ENCODE measurements at regions not wholly inside any gene's neighbourhood (a gene's known extent, or its start where the extent isn't known, plus 50 kb on each side); places are given as distances from the start of the nearest gene placed in this dataset.

GRCh38 chr17:72430611-72431432, 310.0 kb downstream of the SOX9 start:
- no peak for DNase-seq

- no peak for DNase-seq
Measured at GRCh38 chr17:72432143-72432621, 311.4 kb downstream of the SOX9 start.

DNA sequence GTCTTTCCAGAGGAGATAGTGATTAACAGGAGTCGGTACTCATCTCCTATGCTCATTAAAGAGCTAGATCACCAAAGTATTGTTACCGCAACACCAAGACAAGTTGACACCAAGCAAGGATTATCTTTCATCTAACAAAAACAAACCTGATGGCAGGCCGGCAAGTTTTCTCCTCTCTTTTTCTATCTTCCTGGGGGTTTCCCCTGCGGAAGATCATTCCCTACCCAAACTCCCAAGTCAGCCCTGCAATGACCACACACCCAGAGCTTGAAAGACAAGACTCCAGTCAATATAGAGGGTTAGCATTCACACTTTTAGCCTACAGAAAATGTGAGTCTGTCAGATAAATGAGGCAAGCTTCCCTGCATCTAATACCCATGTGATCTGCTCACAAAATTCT, 312.1 kb downstream of the SOX9 start:
- DNase-seq: no peak

DNA sequence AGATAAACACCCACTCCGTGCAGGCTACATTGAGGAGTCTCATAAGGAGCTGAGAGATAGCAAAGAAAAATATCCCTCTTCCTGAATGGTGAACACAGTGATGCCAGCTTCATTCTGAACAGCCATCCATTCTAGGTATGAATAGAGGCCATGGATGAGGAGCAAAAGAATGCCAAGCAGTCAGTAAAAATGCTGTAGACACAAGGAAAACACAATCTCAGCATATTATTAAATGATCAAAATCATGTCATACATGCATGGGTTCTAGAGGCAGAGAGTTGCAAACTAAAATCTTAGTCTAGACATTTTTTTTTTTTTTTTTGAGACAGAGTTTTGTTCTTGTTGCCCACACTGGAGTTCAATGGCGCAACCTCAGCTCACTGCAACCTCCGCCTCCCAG, 313.0 kb downstream of the SOX9 start:
- no peak for DNase-seq

DNA sequence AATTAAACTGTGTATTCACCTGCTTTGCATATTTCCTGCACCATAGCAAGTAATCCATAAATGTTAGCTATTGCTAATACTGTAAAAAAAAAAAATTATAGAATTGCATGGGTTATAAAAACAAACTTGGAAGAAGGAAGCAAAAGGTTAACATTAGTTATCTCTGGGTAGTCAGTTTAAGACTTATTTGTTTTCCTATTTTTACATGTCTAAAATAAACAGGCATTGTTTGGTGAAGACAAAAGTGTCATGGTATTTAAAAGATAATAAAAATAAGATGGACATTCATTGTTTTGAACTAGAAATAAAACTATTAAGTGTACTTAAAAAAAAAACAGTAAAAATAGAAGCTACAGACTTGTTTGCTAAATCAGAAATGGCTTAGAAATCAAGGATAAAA, 313.8 kb downstream of the SOX9 start:
- DNase-seq: no peak

DNA sequence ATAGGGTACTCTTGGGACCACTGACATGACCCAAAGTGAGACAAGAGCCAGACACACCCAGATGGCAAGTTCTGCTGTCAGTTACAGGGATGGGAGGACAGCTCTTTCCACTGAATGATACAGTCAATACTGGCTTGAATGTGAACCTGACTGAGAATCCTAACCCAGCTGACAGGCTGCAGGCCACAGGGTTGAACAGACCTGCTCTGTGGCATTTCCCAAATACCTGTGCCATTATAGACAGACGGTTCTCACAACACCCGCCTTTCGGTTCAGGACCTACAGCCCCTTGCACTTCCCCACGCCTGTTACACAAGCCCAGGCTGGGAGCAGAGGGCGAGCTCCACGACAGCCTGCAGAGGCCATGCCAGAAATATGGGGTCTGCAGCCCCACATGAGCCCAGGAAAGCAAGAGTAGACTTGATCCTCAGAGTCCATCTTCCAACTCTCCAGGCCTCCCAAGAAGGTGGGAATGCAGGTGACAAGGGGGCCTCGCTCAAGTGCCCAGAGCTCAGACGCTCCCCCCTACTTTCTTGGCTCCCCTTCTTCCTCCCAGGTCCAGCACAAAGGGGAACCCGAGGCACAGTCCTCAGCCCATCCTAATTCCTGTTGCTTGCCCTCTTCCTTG, 314.3 kb downstream of the SOX9 start:
- DNase-seq: no peak

DNA sequence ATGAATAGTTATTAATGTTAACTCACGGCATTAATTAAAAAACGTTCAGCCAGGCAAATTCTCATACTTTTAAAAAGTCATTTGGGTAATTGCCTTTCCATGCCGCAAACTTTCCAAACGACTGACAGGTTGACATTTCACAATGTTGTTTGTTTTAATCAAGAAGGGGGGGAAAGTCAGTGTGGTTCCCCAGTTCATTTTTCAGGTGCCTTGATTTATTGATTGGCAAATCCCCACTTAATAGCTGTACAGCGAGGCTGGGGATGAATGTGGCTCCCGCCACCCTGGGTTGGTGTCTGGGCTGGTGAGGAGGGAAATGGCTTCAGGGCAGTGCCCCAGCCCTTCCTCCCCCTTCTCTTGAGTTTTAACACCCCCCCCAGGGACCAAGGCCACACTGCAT, 318.0 kb downstream of the SOX9 start:
- no peak for DNase-seq

- no peak for DNase-seq
Measured at GRCh38 chr17:72439893-72440502, 319.2 kb downstream of the SOX9 start.

DNA sequence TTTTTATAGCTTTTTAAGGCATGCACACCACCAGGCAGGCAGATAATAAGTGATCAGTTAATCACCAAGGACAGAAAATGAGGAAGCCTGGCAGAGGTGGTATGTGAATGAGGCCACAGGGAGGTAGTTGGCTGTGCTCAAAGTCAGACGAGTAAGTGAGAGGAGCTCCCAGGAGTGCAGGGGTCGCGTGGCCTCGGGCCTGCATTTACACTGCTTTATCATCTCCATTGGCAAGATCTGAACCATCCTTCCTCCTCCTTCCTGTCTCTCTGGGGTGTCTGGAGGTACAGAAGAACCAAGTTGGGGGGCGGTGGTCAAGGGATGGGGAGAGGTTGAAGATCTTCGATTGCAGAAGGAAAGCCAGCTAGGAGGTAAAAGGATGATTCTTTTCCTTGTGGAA, 320.1 kb downstream of the SOX9 start:
- DNase-seq: no peak

DNA sequence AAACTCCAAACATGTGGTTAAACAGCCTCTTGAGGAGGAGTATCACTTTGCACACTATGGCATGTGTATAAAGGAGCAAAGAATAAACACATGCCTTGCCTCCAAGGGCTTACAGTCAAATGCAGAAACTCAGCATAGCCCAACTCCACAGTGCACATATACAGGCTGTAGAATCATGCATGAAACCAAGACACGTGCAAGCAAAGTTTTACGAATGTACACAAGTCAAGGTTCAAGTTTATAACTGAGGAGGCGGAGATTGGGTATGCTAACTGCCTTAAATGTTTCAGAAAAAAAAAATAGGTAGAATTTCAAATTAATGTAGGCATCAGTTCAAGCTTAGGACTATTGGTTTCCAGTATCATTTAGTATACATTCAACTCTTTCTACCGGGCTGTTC, 321.1 kb downstream of the SOX9 start:
- no peak for DNase-seq

DNA sequence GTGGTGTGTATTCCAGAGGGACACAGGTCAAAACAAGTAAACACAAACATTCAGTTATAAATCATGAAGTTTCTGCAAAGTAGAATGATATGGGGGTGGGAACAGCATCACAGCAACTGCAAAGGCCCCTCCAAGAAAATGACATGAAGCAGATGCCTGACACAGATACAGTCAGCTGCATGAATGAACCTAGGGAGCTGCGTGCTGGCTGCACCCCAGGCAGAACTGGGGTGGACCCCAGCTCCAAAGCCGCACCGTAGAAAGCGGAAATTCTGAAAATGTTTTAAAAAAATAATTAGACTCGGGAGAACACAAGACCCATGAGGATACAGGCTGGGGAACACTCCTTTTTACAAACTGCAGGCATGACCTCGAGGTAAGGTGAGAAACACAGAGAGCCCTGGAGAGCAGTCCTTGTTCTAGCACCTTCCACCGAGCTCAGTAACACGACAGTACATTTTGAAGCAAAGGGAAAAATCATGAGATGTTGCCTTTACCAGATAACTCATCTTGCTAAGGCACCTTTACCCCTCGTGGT, 323.8 kb downstream of the SOX9 start:
- DNase-seq: no peak

DNA sequence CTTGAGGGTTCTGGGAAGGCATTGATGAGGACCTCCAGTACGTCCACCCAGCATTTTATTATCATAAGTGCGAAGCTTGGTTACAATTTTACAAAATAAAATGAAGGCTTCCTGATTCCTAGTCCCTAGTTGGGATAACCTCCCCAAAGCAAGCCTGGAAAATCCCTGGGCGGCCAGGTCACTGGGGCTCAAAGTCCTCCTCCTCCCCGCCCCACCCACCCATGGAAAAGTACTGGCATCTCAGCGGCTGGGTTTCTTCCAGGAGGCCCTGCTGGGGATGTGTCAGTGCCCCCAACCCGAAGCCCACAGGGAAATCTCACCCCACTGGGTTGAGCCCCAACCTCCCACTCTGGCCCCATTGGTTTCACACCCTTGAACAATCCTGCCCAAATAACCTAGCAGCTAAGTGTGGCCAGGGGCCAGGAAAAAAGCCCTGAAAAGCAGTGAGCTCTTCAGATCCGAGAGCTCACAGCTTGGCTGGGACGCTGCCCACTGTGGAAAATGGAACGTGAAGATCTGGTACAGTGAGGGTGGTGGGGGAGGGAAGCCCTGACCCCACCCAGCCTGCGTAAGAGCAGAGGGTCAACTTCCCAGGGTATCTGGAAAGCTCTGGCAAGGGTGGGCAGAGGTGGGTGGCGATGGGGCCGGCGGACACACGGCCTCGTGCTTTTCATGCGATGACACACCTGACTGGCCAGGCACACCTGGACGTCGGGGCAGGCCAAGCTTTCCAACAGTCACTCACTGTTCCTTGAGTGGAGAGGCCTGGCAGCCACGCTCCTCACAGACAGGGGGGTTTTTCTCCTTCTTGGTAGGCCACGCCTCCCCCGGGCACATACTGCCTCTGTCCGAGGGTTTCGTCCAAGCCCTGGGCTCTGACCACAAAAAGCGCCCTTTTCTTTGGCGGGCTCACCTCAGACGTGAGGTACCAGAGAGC, 324.5 kb downstream of the SOX9 start:
- DNase-seq: no peak

DNA sequence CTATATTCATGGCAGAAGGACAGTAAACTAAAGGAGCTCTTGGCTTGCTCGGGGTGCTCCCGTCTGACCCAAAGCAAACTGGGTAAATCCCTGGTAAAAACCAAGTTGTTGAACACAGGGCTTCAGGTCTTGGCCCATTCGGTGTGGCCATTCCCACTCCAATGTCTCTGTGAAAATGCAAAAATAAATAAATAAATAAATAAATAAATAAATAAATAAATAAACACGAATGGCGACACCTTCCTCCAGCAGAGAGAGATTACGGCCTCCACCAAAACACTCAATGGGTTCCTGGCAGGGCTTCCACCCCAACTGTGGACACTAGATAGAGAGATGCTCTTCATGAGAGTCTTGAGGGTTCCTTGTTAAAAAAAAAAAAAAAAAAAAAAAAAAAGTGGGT, 325.3 kb downstream of the SOX9 start:
- DNase-seq: no peak

GRCh38 chr17:72446525-72447250, 325.9 kb downstream of the SOX9 start:
- no peak for DNase-seq

DNA sequence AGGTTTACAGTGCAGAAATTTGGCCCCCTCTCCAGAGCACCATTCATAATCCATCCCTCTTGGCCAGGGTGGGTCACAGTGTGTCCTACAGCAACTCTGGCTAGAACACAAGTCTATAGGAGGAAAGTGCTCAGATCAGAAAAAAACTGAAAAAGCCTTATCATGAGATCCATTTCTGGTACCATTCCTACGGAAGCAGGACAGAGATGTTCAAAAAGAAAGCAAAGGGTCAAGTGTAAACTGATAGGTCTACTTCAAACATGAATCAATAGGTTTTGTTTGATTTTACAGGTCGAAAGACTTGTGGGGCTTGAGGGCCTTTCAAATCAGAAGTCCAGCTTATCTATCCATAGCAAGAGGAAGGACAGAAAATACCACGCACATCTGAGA, 326.4 kb downstream of the SOX9 start:
- no peak for DNase-seq

DNA sequence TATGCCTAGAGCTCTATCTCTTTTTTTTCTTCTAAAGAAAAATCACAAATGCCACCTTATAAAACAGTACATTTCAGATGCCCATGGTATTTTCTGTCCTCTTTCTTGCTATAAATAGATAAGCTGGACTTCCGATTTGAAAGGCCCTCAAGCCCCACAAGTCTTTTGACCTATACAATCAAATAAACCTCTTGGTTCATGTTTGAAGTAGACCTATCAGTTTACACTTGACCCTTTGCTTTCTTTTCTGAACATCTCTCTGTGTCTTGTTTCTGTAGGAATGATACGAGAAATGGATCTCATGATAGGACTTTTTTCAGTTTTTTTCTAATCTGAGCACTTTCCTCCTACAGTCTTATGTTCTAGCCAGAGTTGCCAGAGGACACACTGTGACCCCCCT, 327.2 kb downstream of the SOX9 start:
- no peak for DNase-seq

DNA sequence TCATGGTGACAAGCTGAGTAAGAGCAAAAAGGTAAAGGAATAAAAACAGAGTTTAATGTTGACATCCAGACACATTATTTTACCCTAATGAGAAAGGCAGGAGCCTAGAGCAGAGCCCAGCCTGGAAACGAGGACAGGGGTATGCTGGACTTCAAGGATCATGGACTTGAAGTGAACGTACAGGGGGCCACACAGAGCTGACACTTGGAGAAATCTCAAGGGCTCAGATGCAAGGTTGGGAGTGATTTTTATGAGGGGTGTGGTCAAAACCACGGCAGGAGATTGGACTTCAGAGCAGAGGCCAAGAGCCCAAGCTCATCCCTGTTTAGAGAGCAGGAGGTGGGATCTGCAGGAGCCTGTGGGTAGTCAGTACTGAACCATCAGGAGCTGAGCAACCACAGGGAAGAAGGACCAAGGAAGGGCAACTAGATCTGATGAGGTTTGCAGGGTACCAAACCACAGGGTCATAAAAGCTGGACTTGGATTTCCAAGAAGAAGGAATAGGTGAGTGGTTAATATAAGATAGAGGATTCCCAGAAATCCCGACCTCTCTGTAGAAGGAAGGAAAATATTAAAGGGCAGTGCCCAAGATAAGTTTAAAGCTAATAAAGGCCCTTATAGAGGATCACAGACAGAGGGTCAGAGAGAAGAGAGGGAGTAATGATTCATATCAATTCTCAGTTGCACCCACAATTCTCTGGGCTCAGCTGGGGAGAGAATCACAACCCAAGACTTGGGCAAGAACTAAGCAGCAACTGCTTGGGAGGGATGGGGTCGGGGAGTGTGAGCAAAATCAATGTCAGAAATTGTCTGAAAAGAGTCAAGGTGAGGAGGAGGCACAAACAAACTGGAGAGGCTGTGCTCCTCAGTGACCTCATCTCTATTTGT, 331.7 kb downstream of the SOX9 start:
- DNase-seq: no peak

DNA sequence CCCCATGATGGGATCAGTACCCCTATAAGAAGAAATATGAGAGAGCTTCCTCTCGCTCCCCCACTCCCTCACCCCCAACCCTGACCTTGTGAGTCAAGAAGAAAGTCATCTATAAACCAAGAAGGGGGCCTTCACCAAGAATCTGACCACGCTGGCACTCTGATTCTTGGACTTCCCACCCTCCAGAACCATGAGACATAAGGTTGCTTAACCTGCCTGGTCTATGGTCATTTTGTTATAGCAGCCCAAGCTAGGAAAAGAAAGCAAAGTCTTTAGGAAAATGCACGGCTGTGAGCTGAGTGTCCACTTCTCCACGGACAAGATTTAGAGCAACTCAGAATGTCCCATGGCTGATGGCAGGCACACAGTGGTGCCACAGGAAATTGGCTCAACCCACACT, 333.5 kb downstream of the SOX9 start:
- DNase-seq: no peak

GRCh38 chr17:72455562-72455961, 334.7 kb downstream of the SOX9 start:
- DNase-seq: no peak

- no peak for DNase-seq
Measured at GRCh38 chr17:72456075-72456474, 335.3 kb downstream of the SOX9 start.

DNA sequence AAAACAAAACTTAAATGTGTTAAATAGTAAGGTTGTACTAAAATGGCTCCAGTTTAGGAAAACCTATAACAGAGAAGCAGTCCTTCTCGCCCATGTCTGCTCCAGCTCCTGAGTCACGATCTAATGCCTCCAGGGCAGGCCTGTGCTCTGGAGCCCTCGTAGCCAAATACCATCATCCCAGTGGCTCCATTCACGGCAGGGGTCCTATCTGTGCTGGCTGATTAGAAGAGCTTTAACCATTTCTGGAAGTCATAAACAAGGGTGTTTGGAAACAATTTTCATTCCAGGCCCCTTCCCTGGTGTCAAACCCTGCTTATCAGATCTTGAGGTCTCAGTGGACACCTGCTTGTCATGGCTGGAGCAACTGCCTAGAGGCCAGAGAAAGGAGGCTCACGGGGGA, 336.9 kb downstream of the SOX9 start:
- no peak for DNase-seq

Measured in DMS79 (cell line).